Jurkat, Clone E6-1 (cell line): ENCODE measurements at regions not wholly inside any gene's neighbourhood (a gene's known extent, or its start where the extent isn't known, plus 50 kb on each side); places are given as distances from the start of the nearest gene placed in this dataset.

Experiments
- DNase-seq: peaks from one replicate; pipeline ENCODE4 v3.0.0-alpha.2; 2011; ENCODE audit warnings: low read depth, low spot score
- H3K4me3 ChIP-seq: 2 replicates; pipeline ENCODE4 v1.5.1; 2011; ENCODE audit warnings: mild to moderate bottlenecking, low read length, control low read depth, moderate library complexity

GRCh38 chr20:43265449-43265848, 75.7 kb upstream of the PTPRT start:
- no peak for DNase-seq
- H3K4me3 ChIP-seq = no peak overlapping the region

GRCh38 chr20:43263226-43263625, 73.5 kb upstream of the PTPRT start:
- DNase-seq = no peak
- H3K4me3 ChIP-seq = no peak overlapping the region

- H3K4me3 ChIP-seq = no peak overlapping the region
- no peak for DNase-seq
Observed at GRCh38 chr20:43262341-43262740, 72.6 kb upstream of the PTPRT start.

GRCh38 chr20:43255877-43256276, 66.2 kb upstream of the PTPRT start:
- no peak for DNase-seq
- no peak overlapping the region for H3K4me3 ChIP-seq

GRCh38 chr20:43252761-43253160, 63.1 kb upstream of the PTPRT start:
- no peak overlapping the region for H3K4me3 ChIP-seq
- no peak for DNase-seq

GRCh38 chr20:43248341-43248740, 58.6 kb upstream of the PTPRT start:
- no peak overlapping the region for H3K4me3 ChIP-seq
- DNase-seq = no peak

- no peak for DNase-seq
- no peak overlapping the region for H3K4me3 ChIP-seq
Observed at GRCh38 chr20:43247361-43247760, 57.7 kb upstream of the PTPRT start.

- no peak overlapping the region for H3K4me3 ChIP-seq
- DNase-seq = no peak
Observed at GRCh38 chr20:43244647-43245046, 54.9 kb upstream of the PTPRT start.

GRCh38 chr20:43243672-43244269, 54.1 kb upstream of the PTPRT start:
- no peak for DNase-seq
- no peak overlapping the region for H3K4me3 ChIP-seq

- H3K4me3 ChIP-seq = no peak overlapping the region
- DNase-seq = no peak
Observed at GRCh38 chr20:43241057-43241702, 51.5 kb upstream of the PTPRT start.
